ENCODE measurements at regions not wholly inside any gene's neighbourhood (a gene's known extent, or its start where the extent isn't known, plus 50 kb on each side); places are given as distances from the start of the nearest gene placed in this dataset.

GRCh38 chr22:48077699-48078098, 1315.2 kb downstream of the TBC1D22A start:
- TF ChIP-seq PPARA (CRISPR knock-in tag; IDR thresholded peaks at IDR 0.05; ENCODE audit: borderline replicate concordance): no peak
- TF ChIP-seq ZNF565 (CRISPR knock-in tag; conservative IDR thresholded peaks at IDR 0.05; ENCODE audit: low read depth): no peak
- TF ChIP-seq CREB5 (CRISPR knock-in tag; IDR thresholded peaks at IDR 0.05; ENCODE audit: low read depth): no peak
- no peak for TF ChIP-seq ZNF70 (CRISPR knock-in tag; IDR thresholded peaks at IDR 0.05)
- TF ChIP-seq TSHZ2 (CRISPR knock-in tag; IDR thresholded peaks at IDR 0.05): no peak
- no peak for TF ChIP-seq ARNTL (CRISPR knock-in tag; IDR thresholded peaks at IDR 0.05; ENCODE audit: borderline replicate concordance, low read depth)

Data from SK-N-SH treated with all-trans-retinoic acid at 6 μM for 48 hours (cell line).